ENCODE measurements at regions not wholly inside any gene's neighbourhood (a gene's known extent, or its start where the extent isn't known, plus 50 kb on each side); places are given as distances from the start of the nearest gene placed in this dataset.

DNA sequence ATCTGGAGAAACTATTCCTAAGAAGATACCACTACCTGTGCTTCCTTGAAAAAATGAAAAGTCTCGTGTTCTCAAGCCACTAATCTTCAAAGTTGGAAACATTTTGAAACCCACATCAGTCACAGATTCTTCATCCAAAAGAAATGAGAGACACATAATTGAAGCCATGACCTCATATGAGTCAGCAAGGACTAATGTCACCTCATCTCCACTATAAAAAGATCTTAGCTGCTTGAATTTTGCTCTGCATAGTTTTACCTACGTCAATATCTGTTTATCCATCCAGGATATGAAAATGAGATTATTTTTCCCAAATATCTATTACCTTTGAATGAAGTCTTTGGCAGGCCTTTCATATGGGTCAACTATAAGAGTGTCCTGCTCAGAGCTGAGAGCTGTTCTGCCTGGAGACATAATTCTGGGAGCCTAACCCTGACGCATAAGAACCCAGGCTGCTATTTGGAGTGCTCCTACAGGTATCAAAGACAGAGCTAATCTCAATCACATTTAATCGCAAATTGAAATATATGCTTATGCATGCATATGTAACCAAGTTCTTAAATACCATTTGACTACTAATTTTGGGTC lies 312.5 kb upstream of the PKN2 start:
- Histone ChIP-seq H4K8ac (ENCODE audit: low read length) (no peak overlapping the region), H2AFZ (ENCODE audit: low read depth, low read length) (no peak overlapping the region), H2AK5ac (ENCODE audit: low read length, severe bottlenecking) (no peak overlapping the region), H2BK120ac (ENCODE audit: low read depth, low read length) (no peak overlapping the region), H3K9ac (ENCODE audit: low read length) (no peak overlapping the region), H3K18ac (ENCODE audit: low read depth in 1 of 2, low read length in 2 of 2) (no peak overlapping the region), H2BK15ac (ENCODE audit: low read depth, poor library complexity, severe bottlenecking) (no peak overlapping the region), H3K27me3 (ENCODE audit: control insufficient read depth in 1 of 2, insufficient read depth in 1 of 2, low read length in 2 of 2) (no peaks in the 10 kb centered on the region), H3K27ac (ENCODE audit: low read length, poor library complexity, severe bottlenecking) (no peak overlapping the region), H3K4ac (ENCODE audit: low read depth in 1 of 2, low read length in 2 of 2) (no peak overlapping the region), H3K9me3 (ENCODE audit: control insufficient read depth, low read length) (no peaks in the 10 kb centered on the region), H3K4me3 (ENCODE audit: insufficient read depth in 1 of 2, low read depth in 1 of 2, low read length in 2 of 2) (no peak overlapping the region), H2BK5ac (ENCODE audit: low read depth, low read length, poor library complexity, severe bottlenecking) (no peak overlapping the region), H3K23ac (ENCODE audit: low read length in 2 of 2) (no peak overlapping the region), H2BK12ac (ENCODE audit: low read length in 2 of 2) (no peak overlapping the region), H3K4me2 (ENCODE audit: low read length, poor library complexity, severe bottlenecking) (no peak overlapping the region), H3K4me1 (ENCODE audit: control insufficient read depth, insufficient read depth, low read depth, low read length) (no peaks in the 10 kb centered on the region), H4K91ac (ENCODE audit: low read length) (no peak overlapping the region), H3K14ac (ENCODE audit: low read length in 2 of 2) (no peak overlapping the region), H3K79me1 (replicated peaks; ENCODE audit: low read length, poor library complexity, severe bottlenecking) (no peaks in the 10 kb centered on the region), H3K36me3 (ENCODE audit: control insufficient read depth in 1 of 2, insufficient read depth in 2 of 2, low read depth in 1 of 2, low read length in 2 of 2) (no peaks in the 10 kb centered on the region)
- WGBS, result 83% methylated on average over 2 of the region's 4 CpGs
- DNase-seq, result no peak

DNA sequence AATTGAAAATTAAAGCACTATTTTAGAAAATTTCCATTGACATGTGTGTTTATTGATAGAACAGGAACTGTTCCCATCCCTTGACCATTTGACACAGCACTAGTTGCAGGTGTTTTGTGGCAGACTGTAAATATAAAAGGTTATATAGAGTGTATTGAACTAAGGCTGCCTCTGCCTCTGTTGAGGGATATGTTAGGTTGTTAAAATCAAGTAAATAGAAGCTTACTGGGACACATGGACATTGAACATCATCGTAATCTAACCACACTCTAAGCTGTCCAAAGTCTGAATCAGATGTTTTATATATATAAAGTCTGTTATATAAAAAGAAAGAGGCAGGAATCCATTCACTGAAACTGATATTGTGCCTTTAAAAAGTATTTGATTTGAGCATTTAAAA lies 308.1 kb upstream of the PKN2 start:
- Histone ChIP-seq H3K4me1 (ENCODE audit: control insufficient read depth, insufficient read depth, low read depth, low read length) (no peaks in the 10 kb centered on the region), H2BK5ac (ENCODE audit: low read depth, low read length, poor library complexity, severe bottlenecking) (no peak overlapping the region), H2AFZ (ENCODE audit: low read depth, low read length) (no peak overlapping the region), H3K23ac (ENCODE audit: low read length in 2 of 2) (no peak overlapping the region), H3K9me3 (ENCODE audit: control insufficient read depth, low read length) (no peaks in the 10 kb centered on the region), H3K36me3 (ENCODE audit: control insufficient read depth in 1 of 2, insufficient read depth in 2 of 2, low read depth in 1 of 2, low read length in 2 of 2) (no peaks in the 10 kb centered on the region), H3K4me2 (ENCODE audit: low read length, poor library complexity, severe bottlenecking) (no peak overlapping the region), H3K27ac (ENCODE audit: low read length, poor library complexity, severe bottlenecking) (no peak overlapping the region), H3K9ac (ENCODE audit: low read length) (no peak overlapping the region), H2BK120ac (ENCODE audit: low read depth, low read length) (no peak overlapping the region), H3K4me3 (ENCODE audit: insufficient read depth in 1 of 2, low read depth in 1 of 2, low read length in 2 of 2) (no peak overlapping the region), H3K79me1 (replicated peaks; ENCODE audit: low read length, poor library complexity, severe bottlenecking) (no peaks in the 10 kb centered on the region), H2AK5ac (ENCODE audit: low read length, severe bottlenecking) (no peak overlapping the region), H4K91ac (ENCODE audit: low read length) (no peak overlapping the region), H3K18ac (ENCODE audit: low read depth in 1 of 2, low read length in 2 of 2) (no peak overlapping the region), H3K4ac (ENCODE audit: low read depth in 1 of 2, low read length in 2 of 2) (no peak overlapping the region), H4K8ac (ENCODE audit: low read length) (no peak overlapping the region), H2BK15ac (ENCODE audit: low read depth, poor library complexity, severe bottlenecking) (no peak overlapping the region), H3K27me3 (ENCODE audit: control insufficient read depth in 1 of 2, insufficient read depth in 1 of 2, low read length in 2 of 2) (no peaks in the 10 kb centered on the region), H2BK12ac (ENCODE audit: low read length in 2 of 2) (no peak overlapping the region), H3K14ac (ENCODE audit: low read length in 2 of 2) (no peak overlapping the region)
- WGBS, result no CpG with 5 or more reads among the region's 1 CpG
- no peak for DNase-seq

DNA sequence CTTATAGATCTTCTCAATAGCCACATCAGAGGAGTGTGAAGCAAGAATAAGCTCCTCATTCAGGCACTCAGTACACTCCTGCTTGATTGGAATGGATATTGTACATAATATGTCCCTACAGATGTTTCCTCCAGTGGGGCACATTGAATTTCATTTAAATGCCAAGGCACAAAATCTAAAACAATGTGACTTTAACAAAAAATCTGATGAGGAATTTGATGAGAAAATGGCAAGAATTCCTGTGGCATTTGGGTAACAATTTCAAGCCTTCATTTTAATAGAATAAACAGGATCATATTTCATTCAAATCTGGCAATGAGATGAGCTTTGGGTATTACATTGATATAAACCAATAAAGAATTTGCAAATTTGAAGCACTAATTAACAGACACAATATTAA lies 307.7 kb upstream of the PKN2 start:
- Histone ChIP-seq H3K4me3 (ENCODE audit: insufficient read depth in 1 of 2, low read depth in 1 of 2, low read length in 2 of 2) (no peak overlapping the region), H4K8ac (ENCODE audit: low read length) (no peak overlapping the region), H2BK15ac (ENCODE audit: low read depth, poor library complexity, severe bottlenecking) (no peak overlapping the region), H3K27me3 (ENCODE audit: control insufficient read depth in 1 of 2, insufficient read depth in 1 of 2, low read length in 2 of 2) (no peaks in the 10 kb centered on the region), H2BK120ac (ENCODE audit: low read depth, low read length) (no peak overlapping the region), H3K14ac (ENCODE audit: low read length in 2 of 2) (no peak overlapping the region), H3K4me2 (ENCODE audit: low read length, poor library complexity, severe bottlenecking) (no peak overlapping the region), H4K91ac (ENCODE audit: low read length) (no peak overlapping the region), H2BK5ac (ENCODE audit: low read depth, low read length, poor library complexity, severe bottlenecking) (no peak overlapping the region), H3K9ac (ENCODE audit: low read length) (no peak overlapping the region), H2AK5ac (ENCODE audit: low read length, severe bottlenecking) (no peak overlapping the region), H2BK12ac (ENCODE audit: low read length in 2 of 2) (no peak overlapping the region), H3K4ac (ENCODE audit: low read depth in 1 of 2, low read length in 2 of 2) (no peak overlapping the region), H2AFZ (ENCODE audit: low read depth, low read length) (no peak overlapping the region), H3K79me1 (replicated peaks; ENCODE audit: low read length, poor library complexity, severe bottlenecking) (no peaks in the 10 kb centered on the region), H3K36me3 (ENCODE audit: control insufficient read depth in 1 of 2, insufficient read depth in 2 of 2, low read depth in 1 of 2, low read length in 2 of 2) (no peaks in the 10 kb centered on the region), H3K9me3 (ENCODE audit: control insufficient read depth, low read length) (no peaks in the 10 kb centered on the region), H3K27ac (ENCODE audit: low read length, poor library complexity, severe bottlenecking) (no peak overlapping the region), H3K18ac (ENCODE audit: low read depth in 1 of 2, low read length in 2 of 2) (no peak overlapping the region), H3K4me1 (ENCODE audit: control insufficient read depth, insufficient read depth, low read depth, low read length) (no peaks in the 10 kb centered on the region), H3K23ac (ENCODE audit: low read length in 2 of 2) (no peak overlapping the region)
- DNase-seq, result no peak

DNA sequence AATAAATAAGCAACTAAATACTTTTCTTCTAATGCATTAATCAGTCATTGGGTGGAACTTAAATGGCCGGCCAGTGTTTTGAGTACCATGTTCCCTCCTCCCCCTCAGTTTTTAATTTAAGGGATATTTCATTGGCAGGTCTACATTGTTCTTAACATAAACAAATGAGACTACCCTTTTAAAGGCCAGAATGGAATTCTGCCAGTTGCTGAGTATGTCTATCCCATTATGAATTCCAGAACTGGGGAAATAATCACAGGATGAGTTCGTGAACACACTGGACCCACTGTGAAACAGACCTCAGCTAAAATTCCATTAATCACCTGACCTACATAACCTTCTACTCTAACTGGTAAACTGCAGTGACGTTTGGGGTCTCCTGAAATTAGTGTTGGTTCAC lies 305.5 kb upstream of the PKN2 start:
- Histone ChIP-seq H2AK5ac (ENCODE audit: low read length, severe bottlenecking) (no peak overlapping the region), H2AFZ (ENCODE audit: low read depth, low read length) (no peak overlapping the region), H3K23ac (ENCODE audit: low read length in 2 of 2) (no peak overlapping the region), H3K27ac (ENCODE audit: low read length, poor library complexity, severe bottlenecking) (no peak overlapping the region), H2BK12ac (ENCODE audit: low read length in 2 of 2) (no peak overlapping the region), H3K9ac (ENCODE audit: low read length) (no peak overlapping the region), H4K8ac (ENCODE audit: low read length) (no peak overlapping the region), H3K18ac (ENCODE audit: low read depth in 1 of 2, low read length in 2 of 2) (no peak overlapping the region), H4K91ac (ENCODE audit: low read length) (no peak overlapping the region), H2BK15ac (ENCODE audit: low read depth, poor library complexity, severe bottlenecking) (no peak overlapping the region), H3K14ac (ENCODE audit: low read length in 2 of 2) (no peak overlapping the region), H3K36me3 (ENCODE audit: control insufficient read depth in 1 of 2, insufficient read depth in 2 of 2, low read depth in 1 of 2, low read length in 2 of 2) (no peaks in the 10 kb centered on the region), H3K27me3 (ENCODE audit: control insufficient read depth in 1 of 2, insufficient read depth in 1 of 2, low read length in 2 of 2) (no peaks in the 10 kb centered on the region), H3K4me3 (ENCODE audit: insufficient read depth in 1 of 2, low read depth in 1 of 2, low read length in 2 of 2) (no peak overlapping the region), H3K4ac (ENCODE audit: low read depth in 1 of 2, low read length in 2 of 2) (no peak overlapping the region), H3K4me2 (ENCODE audit: low read length, poor library complexity, severe bottlenecking) (no peak overlapping the region), H3K79me1 (replicated peaks; ENCODE audit: low read length, poor library complexity, severe bottlenecking) (no peaks in the 10 kb centered on the region), H3K9me3 (ENCODE audit: control insufficient read depth, low read length) (no peaks in the 10 kb centered on the region), H2BK120ac (ENCODE audit: low read depth, low read length) (no peak overlapping the region), H2BK5ac (ENCODE audit: low read depth, low read length, poor library complexity, severe bottlenecking) (no peak overlapping the region), H3K4me1 (ENCODE audit: control insufficient read depth, insufficient read depth, low read depth, low read length) (no peaks in the 10 kb centered on the region)
- 63% methylated on average over 1 of the region's 3 CpGs for WGBS
- DNase-seq, result no peak
